ENCODE measurements at regions not wholly inside any gene's neighbourhood (a gene's known extent, or its start where the extent isn't known, plus 50 kb on each side); places are given as distances from the start of the nearest gene placed in this dataset.

GRCh38 chr13:65677906-65678305 is 1552.2 kb downstream of the PCDH9 start:
- no peak for TF ChIP-seq POLR2A (IDR thresholded peaks at IDR 0.05)
- no peak for TF ChIP-seq CTCF (IDR thresholded peaks at IDR 0.05)
- no peak for TF ChIP-seq EP300 (IDR thresholded peaks at IDR 0.05)
